H1 (cell line): ENCODE measurements at regions not wholly inside any gene's neighbourhood (a gene's known extent, or its start where the extent isn't known, plus 50 kb on each side); places are given as distances from the start of the nearest gene placed in this dataset.

Source experiments
- CTCF ChIA-PET: fragments of 300-600 bp; sonication (Branson Sonifier 250); formaldehyde crosslinking; loops from one replicate; lab custom pipeline; 2021; ENCODE audit not compliant: partially characterized antibody; lab: Charles Lee
- POLR2A ChIA-PET: fragments of 300-600 bp; sonication (Branson Sonifier 250); formaldehyde crosslinking; loops from one replicate; lab custom pipeline; 2021; ENCODE audit warnings: inconsistent platforms; ENCODE audit not compliant: partially characterized antibody; lab: Charles Lee
- DNase-seq, 2 experiments: peaks; one replicate each; pipeline versions ENCODE4 v3.0.0 to v3.0.0-alpha.2; 2010 to 2022; ENCODE audit warnings: low spot score in 2 of 2, low read depth in 1 of 2, mixed read lengths in 1 of 2
- FAIRE-seq: peaks from 2 replicates; lab custom pipeline; 2011; peaks lifted over from hg19 to GRCh38; lab: Jason Lieb, UNC
- H2AFZ ChIP-seq: 2 replicates; pipeline ENCODE4 v1.8.1; 2012; ENCODE audit warnings: low read length, inconsistent platforms
- H2AK5ac ChIP-seq: 2 replicates; pipeline ENCODE4 v1.6.1; 2013; ENCODE audit warnings: low read depth, low read length
- H2BK120ac ChIP-seq: replicated peaks from 2 replicates; pipeline ENCODE3; 2013; ENCODE audit warnings: low read depth, low read length, inconsistent platforms
- H2BK12ac ChIP-seq: 2 replicates; pipeline ENCODE4 v1.6.1; 2013; ENCODE audit warnings: low read depth, low read length
- H2BK15ac ChIP-seq: 2 replicates; pipeline ENCODE4 v1.6.1; 2013; ENCODE audit warnings: low read length
- H2BK20ac ChIP-seq: 2 replicates; pipeline ENCODE4 v1.6.1; 2013; ENCODE audit warnings: low read length
- H2BK5ac ChIP-seq: 2 replicates; pipeline ENCODE4 v1.6.1; 2013; ENCODE audit warnings: low read depth, low read length
- H3K14ac ChIP-seq: 2 replicates; pipeline ENCODE4 v1.6.1; 2013; ENCODE audit warnings: inconsistent platforms; ENCODE audit not compliant: insufficient read length
- H3K18ac ChIP-seq: 2 replicates; pipeline ENCODE4 v1.6.1; 2013; ENCODE audit warnings: low read length; ENCODE audit errors: extremely low read depth
- H3K23ac ChIP-seq: 2 replicates; pipeline ENCODE4 v1.6.1; 2013; ENCODE audit warnings: inconsistent platforms; ENCODE audit not compliant: insufficient read length
- H3K23me2 ChIP-seq: 2 replicates; pipeline ENCODE4 v1.6.1; 2013; ENCODE audit warnings: low read depth, low read length
- H3K27ac ChIP-seq: 2 replicates; pipeline ENCODE4 v1.6.1; 2011; ENCODE audit warnings: low read depth, low read length, inconsistent platforms
- H3K27me3 ChIP-seq, 4 experiments: replicated peaks in 1 of 4; 1 replicate in 1 of 4; 2 replicates in 3 of 4; pipeline versions ENCODE4 v1.6.1 to v1.8.1; 2011 to 2013; ENCODE audit warnings: low read length in 3 of 4, mild to moderate bottlenecking in 3 of 4, inconsistent platforms in 2 of 4, mixed read lengths in 2 of 4, moderate library complexity in 1 of 4; ENCODE audit not compliant: control insufficient read depth in 3 of 4, insufficient read depth in 3 of 4; ENCODE audit errors: extremely low read depth in 1 of 4
- H3K36me3 ChIP-seq, 4 experiments: 2 replicates each; pipeline versions ENCODE4 v1.6.1 to v1.8.1; 2011 to 2013; ENCODE audit warnings: mild to moderate bottlenecking in 4 of 4, low read length in 3 of 4, moderate library complexity in 2 of 4, control low read depth in 1 of 4, inconsistent platforms in 1 of 4; ENCODE audit not compliant: insufficient read depth in 4 of 4, control insufficient read depth in 2 of 4
- H3K4ac ChIP-seq: replicated peaks from 2 replicates; pipeline ENCODE3; 2013; ENCODE audit warnings: low read length, low read depth, mixed read lengths, inconsistent platforms; ENCODE audit not compliant: insufficient read length
- H3K4me1 ChIP-seq, 4 experiments: replicated peaks in 1 of 4; 1 replicate in 1 of 4; 2 replicates in 3 of 4; pipeline versions ENCODE4 v1.6.1 to v1.8.1; 2011 to 2013; ENCODE audit warnings: low read length in 3 of 4, inconsistent platforms in 2 of 4, mixed read lengths in 1 of 4; ENCODE audit not compliant: insufficient read depth in 4 of 4, control insufficient read depth in 3 of 4
- H3K4me2 ChIP-seq, 2 experiments: 2 replicates each; pipeline versions ENCODE4 v1.6.1 to v1.8.1; 2011 to 2013; ENCODE audit warnings: low read depth in 2 of 2, low read length in 2 of 2, control low read depth in 1 of 2, inconsistent platforms in 1 of 2, mild to moderate bottlenecking in 1 of 2; ENCODE audit not compliant: insufficient read depth in 1 of 2
- H3K4me3 ChIP-seq, 4 experiments: fragments of 200-600, 300-600 bp in 1 of 4; sonication (generic), shearing (Covaris generic), sonication (Bioruptor Twin) in 1 of 4; 2 replicates each; pipeline versions ENCODE4 v1.5.1 to v1.8.1; 2011 to 2016; ENCODE audit warnings: low read length in 4 of 4, low read depth in 3 of 4, control low read depth in 2 of 4, inconsistent platforms in 2 of 4, mild to moderate bottlenecking in 2 of 4, mixed read lengths in 1 of 4, moderate library complexity in 1 of 4; ENCODE audit not compliant: insufficient read depth in 2 of 4; ENCODE audit errors: extremely low read depth in 1 of 4
- H3K56ac ChIP-seq: replicated peaks from 2 replicates; pipeline ENCODE3; 2013; ENCODE audit warnings: low read depth, mild to moderate bottlenecking, mixed read lengths, low read length, inconsistent platforms; ENCODE audit not compliant: insufficient read length
- H3K79me1 ChIP-seq: 2 replicates; pipeline ENCODE4 v1.6.1; 2013; ENCODE audit warnings: low read depth, low read length, control low read depth
- H3K79me2 ChIP-seq, 2 experiments: 2 replicates each; pipeline versions ENCODE4 v1.6.1 to v1.8.1; 2012 to 2013; ENCODE audit warnings: low read length in 2 of 2, mild to moderate bottlenecking in 2 of 2, inconsistent platforms in 1 of 2; ENCODE audit not compliant: insufficient read depth in 2 of 2, control insufficient read depth in 1 of 2
- H3K9ac ChIP-seq, 4 experiments: replicated peaks in 1 of 4; 1 replicate in 1 of 4; 2 replicates in 3 of 4; pipeline versions ENCODE4 v1.6.1 to v1.8.1; 2011 to 2013; ENCODE audit warnings: low read depth in 3 of 4, low read length in 3 of 4, control low read depth in 2 of 4, mild to moderate bottlenecking in 2 of 4, moderate library complexity in 2 of 4, inconsistent platforms in 1 of 4; ENCODE audit errors: extremely low read depth in 1 of 4
- H3K9me3 ChIP-seq, 2 experiments: 2 replicates each; pipeline versions ENCODE4 v1.6.1 to v1.8.1; 2012 to 2013; ENCODE audit warnings: mild to moderate bottlenecking in 2 of 2, moderate library complexity in 2 of 2, control low read depth in 1 of 2, inconsistent platforms in 1 of 2, low read depth in 1 of 2, low read length in 1 of 2, mixed read lengths in 1 of 2; ENCODE audit not compliant: insufficient read depth in 2 of 2
- H4K20me1 ChIP-seq, 2 experiments: replicated peaks in 1 of 2; 2 replicates each; pipeline versions ENCODE3 to v1.8.1; 2011 to 2013; ENCODE audit warnings: inconsistent platforms in 2 of 2, low read length in 2 of 2, mild to moderate bottlenecking in 1 of 2; ENCODE audit not compliant: insufficient read depth in 2 of 2, control insufficient read depth in 1 of 2
- H4K5ac ChIP-seq: 2 replicates; pipeline ENCODE4 v1.6.1; 2013; ENCODE audit warnings: low read length, low read depth, mixed read lengths, inconsistent platforms; ENCODE audit not compliant: insufficient read length
- H4K8ac ChIP-seq: 2 replicates; pipeline ENCODE4 v1.8.0; 2013; ENCODE audit warnings: mild to moderate bottlenecking, moderate library complexity, low read length, inconsistent platforms; ENCODE audit not compliant: insufficient read depth; ENCODE audit errors: extremely low read depth
- H4K91ac ChIP-seq: replicated peaks from 2 replicates; pipeline ENCODE3; 2013; ENCODE audit warnings: low read length, mixed read lengths, inconsistent platforms; ENCODE audit not compliant: insufficient read length
- ATF2 ChIP-seq: IDR thresholded peaks from 2 replicates; pipeline ENCODE4 v1.6.1; 2012; ENCODE audit warnings: low read length, inconsistent platforms
- EP300 ChIP-seq, 2 experiments: IDR thresholded peaks; 1 replicate in 1 of 2; 2 replicates in 1 of 2; pipeline ENCODE4 v1.6.1; 2011 to 2012; ENCODE audit warnings: low read depth in 2 of 2, low read length in 2 of 2, mild to moderate bottlenecking in 2 of 2, borderline replicate concordance in 1 of 2, inconsistent platforms in 1 of 2, moderate library complexity in 1 of 2
- POLR2AphosphoS5 ChIP-seq: IDR thresholded peaks from 2 replicates; pipeline ENCODE4 v1.6.1; 2011; ENCODE audit warnings: low read depth, low read length
- TAF1 ChIP-seq: IDR thresholded peaks from 2 replicates; pipeline ENCODE4 v1.6.1; 2011; ENCODE audit warnings: mild to moderate bottlenecking, low read depth, low read length
- TEAD4 ChIP-seq: IDR thresholded peaks from 2 replicates; pipeline ENCODE4 v1.6.1; 2012; ENCODE audit warnings: low read depth, low read length, inconsistent platforms, mixed read lengths
- WGBS, 2 experiments: shearing (Covaris generic) in 1 of 2; methylation state at CpG; one replicate each; pipeline versions ENCODE4 v1.1.6 to v1.1.7; 2013 to 2015; ENCODE audit warnings: low lambda C conversion rate in 2 of 2, mixed read lengths in 2 of 2, inconsistent platforms in 1 of 2, low coverage in 1 of 2, missing lambda C conversion rate in 1 of 2; ENCODE audit not compliant: insufficient replicate concordance in 2 of 2, insufficient coverage in 1 of 2, insufficient read length in 1 of 2; ENCODE audit errors: extremely low coverage in 1 of 2, missing lambda C conversion rate in 1 of 2; 5-methylcytosine and 5-hydroxymethylcytosine counted together

- no peak for FAIRE-seq
- Histone ChIP-seq H2BK12ac (no peak overlapping the region), H3K4me1 (no peaks in the 10 kb centered on the region), H3K23me2 (no peaks in the 10 kb centered on the region; the same call in 1 of the 2 replicates), H2AK5ac (no peak overlapping the region), H4K8ac (no peak overlapping the region), H3K79me1 (no peaks in the 10 kb centered on the region), H4K20me1 (no peaks in the 10 kb centered on the region), H2BK20ac (no peak overlapping the region), H2BK15ac (no peak overlapping the region), H3K36me3 (no peaks in the 10 kb centered on the region)
- CTCF ChIA-PET, result interaction anchor here (0.9 to 1.9 kb wide), 7 partner anchors 9 to 273 kb away, joined by 3 to 5 read pairs (median 3); no protein-coding TSS in a partner anchor
- TF ChIP-seq EP300 (IDR thresholded peaks at IDR 0.05; ENCODE audit: borderline replicate concordance in 1 of 2, low read depth in 2 of 2, low read length in 2 of 2), result no peak
- no peak for TF ChIP-seq TEAD4
- no peak for TF ChIP-seq ATF2
- TF ChIP-seq TAF1, result no peak
- no peak for TF ChIP-seq POLR2AphosphoS5
- TF ChIP-seq, all 59 proteins: peak for 0
- no peak overlapping the region for H3K9ac ChIP-seq
- H3K4me3 ChIP-seq, result no peak overlapping the region
- H3K23ac ChIP-seq, result no peak overlapping the region
- H4K91ac ChIP-seq, result no peak overlapping the region
- H3K14ac ChIP-seq, result no peak overlapping the region
- no peak overlapping the region for H3K18ac ChIP-seq
- POLR2A ChIA-PET, result no interaction called here
- H3K27me3 ChIP-seq, result no peaks in the 10 kb centered on the region
- 90% methylated on average over 1 of the region's 1 CpG; no CpG with 5 or more reads in 1 of the 2 experiments for WGBS, 2 experiments
- no peak overlapping the region for H3K56ac ChIP-seq
- no peak overlapping the region for H2BK120ac ChIP-seq
- H2BK5ac ChIP-seq, result no peak overlapping the region
- no peak overlapping the region for H4K5ac ChIP-seq
- no peak overlapping the region for H3K27ac ChIP-seq
- no peak overlapping the region for H3K4ac ChIP-seq
- no peaks in the 10 kb centered on the region for H3K79me2 ChIP-seq
- no peak overlapping the region for H3K4me2 ChIP-seq
- DNase-seq, result no peak
- H3K9me3 ChIP-seq, result no peaks in the 10 kb centered on the region
- no peak overlapping the region for H2AFZ ChIP-seq
Observed at GRCh38 chr2:67479261-67479660, 82.1 kb downstream of the ETAA1 start.
